ENCODE measurements at regions not wholly inside any gene's neighbourhood (a gene's known extent, or its start where the extent isn't known, plus 50 kb on each side); places are given as distances from the start of the nearest gene placed in this dataset.
A peak's percentile ranks its signal among the peaks of the same experiment; 100 is the strongest.
"Not testable (repeated sequence)": the region's sequence is repeated elsewhere in the genome, so short reads cannot be mapped to it uniquely, and the experiment has no call there.

DNA sequence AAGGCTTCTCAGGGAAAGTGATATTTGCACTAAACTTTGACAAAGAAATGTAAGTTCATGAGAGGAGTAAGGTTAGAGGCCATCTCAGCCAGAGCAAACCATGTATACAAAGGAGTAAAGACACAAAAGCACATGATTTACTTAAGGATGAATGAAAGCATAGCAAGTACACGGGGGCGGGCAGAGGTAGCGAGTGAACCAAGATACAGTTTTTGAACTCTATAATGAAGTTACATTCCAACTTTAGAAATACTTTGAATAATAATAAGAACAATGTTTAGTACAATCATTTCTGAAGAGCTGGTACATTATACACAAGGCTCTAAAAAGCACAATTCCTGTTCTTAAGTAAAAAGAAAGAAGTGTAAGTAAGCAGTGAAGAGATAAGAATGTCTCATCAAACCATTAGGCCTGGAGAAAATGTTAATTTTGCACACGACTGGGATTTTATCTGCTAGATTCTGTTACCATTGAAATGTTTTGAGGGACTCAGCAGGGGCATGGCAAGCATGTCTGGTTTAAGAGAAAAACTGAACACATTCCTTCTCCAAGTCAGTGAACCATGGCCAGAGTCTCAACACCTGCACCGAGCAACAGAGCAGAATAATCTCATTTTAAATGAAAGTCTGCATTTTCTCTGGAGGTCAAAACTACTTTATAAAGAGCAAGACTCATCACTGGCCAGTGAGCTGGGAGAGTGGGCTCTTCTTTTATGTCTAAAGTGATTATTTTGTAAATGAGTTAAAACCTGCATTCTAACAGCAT, 147.6 kb upstream of the TRPM3 start:
- no peak for DNase-seq

DNA sequence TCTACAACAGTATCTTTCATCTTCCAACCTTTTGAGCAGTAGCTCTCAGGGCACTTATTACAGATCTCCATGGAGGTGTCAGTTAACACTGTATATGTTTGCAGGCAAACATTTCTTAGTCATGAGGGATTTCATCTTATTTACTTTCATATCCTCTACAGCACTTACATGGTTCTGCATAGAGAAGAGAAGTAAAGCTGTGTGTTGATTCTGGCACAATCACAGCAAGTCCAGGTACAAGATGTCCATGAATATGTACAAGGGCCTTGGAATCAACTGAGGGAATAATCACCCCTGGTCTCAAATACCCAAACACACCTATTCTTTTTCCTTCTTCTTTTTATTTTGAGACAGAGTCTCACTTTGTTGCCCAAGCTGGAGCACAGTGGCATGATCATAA, 142.0 kb upstream of the TRPM3 start:
- no peak for DNase-seq

DNA sequence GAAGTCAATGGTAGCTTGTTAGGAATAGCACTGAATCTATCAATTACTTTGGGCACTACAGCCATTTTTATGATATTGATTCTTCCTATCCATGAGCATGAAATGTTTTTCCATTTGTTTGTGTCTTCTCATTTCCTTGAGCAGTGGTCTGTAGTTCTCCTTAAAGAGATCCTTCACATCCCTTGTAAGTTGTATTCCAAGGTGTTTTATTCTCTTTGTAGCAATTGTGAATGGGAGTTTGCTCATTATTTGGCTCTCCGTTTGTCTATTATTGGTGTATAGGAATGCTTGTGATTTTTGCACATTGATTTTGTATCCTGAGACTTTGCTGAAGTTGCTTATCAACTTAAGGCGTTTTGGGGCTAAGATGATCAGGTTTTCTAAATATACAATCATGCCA, 139.0 kb upstream of the TRPM3 start:
- DNase-seq = not testable (repeated sequence)

DNA sequence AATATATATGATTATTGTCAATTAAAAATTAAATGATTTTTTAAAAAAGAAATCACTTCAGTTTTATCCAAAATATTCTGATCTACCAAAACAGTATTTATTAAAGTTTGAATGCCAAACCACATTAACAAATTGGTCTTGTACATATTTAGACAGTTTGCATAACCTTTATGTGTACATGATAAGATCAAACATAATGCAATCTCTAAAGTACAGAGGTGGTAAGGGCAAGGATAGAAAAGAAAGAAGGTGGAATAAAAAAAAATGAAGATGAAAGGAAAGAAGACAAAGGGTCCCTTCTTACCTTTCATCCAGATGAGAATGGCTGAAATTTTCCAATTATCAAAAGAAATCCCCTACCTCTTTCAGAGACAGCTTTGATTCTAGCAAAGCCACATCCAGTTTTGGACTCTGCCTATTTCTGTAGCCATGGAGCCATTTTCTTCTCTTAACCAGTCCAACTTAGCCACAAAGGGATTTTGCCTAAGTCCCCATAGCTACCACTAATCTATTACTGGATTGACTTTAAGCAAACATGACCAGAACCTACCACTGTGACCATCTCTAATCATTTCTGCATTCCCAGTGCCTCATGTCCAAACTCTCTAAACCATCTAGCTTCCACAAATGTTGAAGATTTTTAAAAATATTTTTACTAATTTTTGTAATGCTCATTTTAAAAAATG, 133.3 kb upstream of the TRPM3 start:
- no peak for DNase-seq

DNA sequence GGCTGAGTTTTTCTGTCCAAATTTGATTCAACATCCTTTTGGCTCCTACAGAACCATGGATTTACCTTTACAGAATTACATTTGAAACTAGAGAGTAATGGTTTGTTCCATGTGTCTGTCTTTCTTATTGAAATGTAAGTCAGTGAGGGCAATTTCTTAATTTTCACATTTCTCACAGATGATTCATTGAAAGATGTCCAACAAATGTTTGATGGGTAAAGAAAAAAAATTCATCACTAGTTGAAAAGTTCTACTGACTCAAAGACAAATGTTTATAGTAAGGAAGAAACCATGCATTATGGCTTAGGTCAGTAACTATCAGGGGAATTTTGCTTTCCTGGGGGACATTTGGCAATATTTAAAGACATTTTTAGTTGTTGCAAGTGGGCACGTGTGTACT, 131.6 kb upstream of the TRPM3 start:
- DNase-seq = no peak

DNA sequence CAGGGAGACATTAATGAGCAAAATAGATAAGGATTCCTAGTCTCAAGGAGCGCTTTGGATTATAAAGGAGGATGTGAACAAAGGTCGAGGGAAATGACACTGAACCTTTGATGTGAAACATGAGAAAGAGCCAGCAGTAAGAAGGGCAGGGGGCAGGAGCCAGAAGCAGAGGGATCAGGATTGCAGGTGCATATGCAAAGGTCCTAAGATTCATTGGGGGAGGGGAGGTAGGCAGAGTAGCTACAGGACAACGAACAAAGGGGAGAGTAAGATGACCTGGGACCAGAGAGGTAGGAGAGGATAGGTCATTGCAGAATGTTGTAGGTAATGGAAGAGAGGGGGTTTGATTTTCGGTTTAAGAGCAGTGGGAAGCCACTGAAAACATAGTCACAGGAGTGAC, 129.2 kb upstream of the TRPM3 start:
- no peak for DNase-seq

DNA sequence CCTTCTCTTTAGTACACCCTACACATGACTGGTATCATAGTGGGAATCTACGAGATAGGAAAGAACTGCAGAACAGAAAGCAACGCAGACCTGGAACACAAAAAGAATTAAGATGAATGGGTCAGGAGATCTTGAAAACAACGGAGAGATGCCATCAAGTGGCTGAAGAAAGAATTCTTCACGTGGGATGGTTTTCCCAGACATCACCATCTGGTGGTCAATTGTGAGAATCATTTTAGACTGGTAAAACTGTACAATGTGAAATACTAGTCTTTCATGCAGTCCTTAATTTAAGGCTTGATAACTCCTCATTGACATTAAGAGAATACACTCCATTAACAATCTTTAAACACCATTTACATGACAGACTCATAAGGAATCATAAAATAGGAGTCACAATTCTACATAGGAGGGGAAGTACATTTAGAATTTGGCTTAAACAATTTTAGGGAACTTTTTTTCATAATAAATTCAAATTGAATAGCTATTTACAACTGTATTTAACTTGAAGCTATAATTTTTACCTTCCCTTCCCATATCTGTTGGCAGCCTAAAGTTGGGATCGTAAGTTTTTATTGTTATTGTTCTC, 128.4 kb upstream of the TRPM3 start:
- peak in 1 of 2 experiments; percentile 26 for DNase-seq

DNA sequence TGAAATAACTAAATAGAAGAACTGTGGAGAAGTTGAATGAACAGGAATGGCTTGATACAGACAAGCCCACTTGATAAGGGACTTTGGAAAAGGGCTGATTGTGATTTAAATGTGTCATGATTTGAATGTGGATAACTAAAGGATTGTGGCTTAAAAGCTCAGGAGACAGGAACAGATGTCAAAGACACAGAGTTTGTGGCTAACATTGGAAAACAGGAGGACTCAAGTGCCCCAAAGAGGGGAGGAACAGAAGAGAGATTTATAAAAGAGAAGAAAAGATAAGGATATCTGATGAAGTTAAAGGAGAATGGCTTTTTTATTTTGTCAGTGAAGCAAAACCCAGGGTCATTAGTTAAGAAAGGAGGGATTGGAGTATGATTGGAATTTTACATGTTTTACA, 124.2 kb upstream of the TRPM3 start:
- DNase-seq = no peak

DNA sequence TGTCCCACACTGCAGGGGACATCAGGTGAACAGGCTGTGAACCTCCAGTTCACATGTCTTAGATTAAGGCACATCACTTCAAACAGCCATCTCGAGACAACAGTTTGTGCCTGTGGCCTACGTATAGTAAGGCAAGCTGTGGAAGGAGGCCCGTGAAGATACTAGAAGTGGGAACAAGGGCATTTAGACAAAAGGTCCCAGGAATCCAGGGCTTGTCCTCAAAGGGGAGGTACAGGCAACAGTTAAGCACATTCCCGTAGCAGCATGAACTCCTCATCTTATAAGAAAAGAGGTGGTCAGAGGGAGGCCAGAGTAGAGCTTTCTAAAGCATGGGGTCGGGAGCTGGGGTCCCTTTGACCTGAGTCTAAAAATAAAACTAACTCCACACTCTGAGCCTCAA, 122.5 kb upstream of the TRPM3 start:
- DNase-seq = no peak

DNA sequence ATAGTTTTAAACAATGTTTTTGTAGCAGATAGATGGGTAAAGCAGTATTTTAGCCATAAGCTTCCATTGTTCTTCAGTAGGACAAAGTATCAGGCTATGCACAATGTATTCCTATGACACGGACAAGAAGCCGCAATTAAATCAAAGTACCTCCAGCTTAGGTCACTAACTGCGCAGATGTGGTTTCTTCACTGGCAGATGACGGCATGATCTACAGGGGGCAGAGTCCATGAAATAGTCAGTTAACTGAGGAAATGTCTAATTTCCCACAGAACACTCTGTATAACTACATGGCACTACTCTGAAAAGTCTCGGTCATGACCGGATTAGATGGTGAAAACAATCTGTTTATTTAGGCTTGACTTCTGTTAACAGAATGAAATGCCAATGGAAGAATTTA, 120.7 kb upstream of the TRPM3 start:
- DNase-seq = no peak

DNA sequence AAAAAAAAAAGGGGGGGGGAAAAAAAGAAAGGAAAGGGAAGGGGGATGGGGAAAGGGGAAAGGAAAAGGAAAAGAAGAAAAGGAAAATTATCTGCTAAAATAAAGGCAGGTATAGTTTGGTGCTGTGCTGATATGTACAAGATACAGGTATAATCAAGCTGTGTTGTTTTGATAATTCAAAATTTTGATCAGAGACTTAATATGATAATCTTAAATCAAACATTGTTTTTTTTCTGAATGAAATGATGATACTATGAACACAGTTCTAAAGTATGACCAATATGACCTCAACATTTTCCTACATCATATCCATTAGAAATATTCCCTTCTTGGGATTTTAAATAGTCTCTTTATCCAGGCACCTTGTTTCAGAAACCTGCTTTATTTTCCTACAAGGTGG, 115.6 kb upstream of the TRPM3 start:
- no peak for DNase-seq

DNA sequence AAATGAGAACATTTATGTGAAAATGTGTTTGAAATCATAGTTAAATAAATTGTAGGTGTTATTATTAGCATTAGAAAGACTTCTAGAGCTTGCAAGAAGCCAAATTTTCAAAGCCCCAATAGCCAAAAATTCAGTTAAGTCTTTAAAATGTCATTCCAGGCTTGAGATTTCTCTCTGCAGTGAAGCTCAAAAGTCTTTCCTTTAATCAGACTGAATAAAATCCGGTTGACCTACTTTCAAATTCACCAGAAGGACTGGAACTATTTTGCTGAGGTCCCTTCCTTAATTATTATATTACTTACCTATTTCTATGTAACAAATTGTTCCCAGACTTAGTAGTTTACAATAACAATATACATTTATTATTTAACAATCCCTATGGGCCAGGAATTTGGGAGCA, 112.2 kb upstream of the TRPM3 start:
- DNase-seq = no peak

DNA sequence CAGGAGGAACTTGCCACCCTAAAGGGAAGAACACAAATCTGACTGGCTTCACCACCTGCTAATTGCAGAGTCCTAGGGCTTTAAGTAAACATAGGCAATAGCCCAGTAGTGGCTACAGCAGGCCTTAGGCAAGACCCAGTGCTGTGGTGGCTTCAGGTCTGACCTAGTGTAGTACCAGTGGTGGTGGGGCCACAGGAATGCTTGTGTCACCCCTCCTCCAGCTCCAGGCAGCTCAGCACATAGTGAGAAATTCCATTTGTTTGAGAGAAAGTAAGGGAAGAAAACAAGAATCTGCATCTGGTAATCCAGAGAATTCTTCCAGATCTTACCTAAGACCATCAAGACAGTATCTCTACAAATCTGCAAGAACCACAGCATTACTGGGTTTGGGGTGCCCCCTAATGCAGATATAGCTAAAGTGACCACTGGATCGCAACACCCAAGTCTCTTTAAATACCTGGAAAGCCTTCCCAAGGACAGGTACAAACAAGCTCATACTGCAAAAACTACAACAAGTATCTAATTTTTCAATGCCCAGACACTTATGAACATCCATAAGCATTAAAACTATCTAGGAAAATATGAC, 102.6 kb upstream of the TRPM3 start:
- no peak for DNase-seq

DNA sequence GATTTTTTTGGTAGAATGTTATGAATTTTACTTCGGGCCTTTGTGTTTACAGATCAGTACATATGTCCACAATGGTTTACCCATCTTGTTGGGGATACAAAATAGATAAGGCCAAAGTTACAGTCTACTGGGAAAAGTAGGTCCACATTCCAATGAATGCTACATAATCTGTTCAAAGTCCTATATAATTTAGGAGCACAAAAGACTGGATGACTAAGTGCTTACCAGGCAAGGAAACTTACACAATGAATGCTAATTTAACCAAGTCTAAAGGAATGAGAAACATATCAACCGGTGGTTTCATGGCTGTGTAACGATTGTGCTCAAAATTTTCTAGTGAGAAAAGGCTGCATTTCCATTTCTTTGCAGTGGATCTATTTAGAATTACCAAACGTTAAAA, 97.4 kb upstream of the TRPM3 start:
- no peak for DNase-seq

DNA sequence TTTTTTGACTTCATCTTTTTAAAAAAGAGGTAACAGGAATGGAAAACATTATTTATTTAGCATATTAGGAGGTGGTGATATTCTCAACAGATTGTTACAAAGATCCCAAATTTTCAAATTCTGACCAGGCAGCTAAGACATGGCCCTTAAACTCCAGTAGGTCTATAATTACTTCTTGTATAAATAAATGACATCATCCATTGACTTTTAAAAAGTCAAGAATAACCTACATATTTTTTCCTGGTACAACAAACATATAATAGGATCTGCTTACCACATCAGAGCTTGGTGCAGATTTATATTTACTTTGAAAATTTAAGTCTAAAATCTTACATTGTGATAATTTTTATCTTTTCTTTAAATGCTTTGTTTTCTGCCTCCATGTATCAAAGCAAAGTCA, 92.2 kb upstream of the TRPM3 start:
- no peak for DNase-seq

DNA sequence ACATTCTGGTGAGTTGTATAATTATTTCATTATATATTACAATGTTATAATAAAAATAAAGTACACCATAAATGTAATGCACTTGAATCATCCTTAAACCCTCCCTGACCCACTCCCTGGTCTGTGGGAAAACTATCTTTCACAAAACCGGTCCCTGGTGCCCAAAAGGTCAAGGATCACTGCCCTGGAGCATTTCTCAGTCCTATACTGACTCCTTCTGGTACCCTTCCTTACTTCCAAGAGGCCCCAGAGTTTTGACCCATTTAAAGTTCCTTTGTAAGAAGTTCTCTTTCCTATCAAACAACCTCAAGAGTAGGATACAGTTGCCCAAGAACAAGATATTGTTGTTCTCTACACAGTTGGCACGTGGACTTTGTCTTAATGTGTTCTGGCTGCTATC, 88.9 kb upstream of the TRPM3 start:
- no peak for DNase-seq

DNA sequence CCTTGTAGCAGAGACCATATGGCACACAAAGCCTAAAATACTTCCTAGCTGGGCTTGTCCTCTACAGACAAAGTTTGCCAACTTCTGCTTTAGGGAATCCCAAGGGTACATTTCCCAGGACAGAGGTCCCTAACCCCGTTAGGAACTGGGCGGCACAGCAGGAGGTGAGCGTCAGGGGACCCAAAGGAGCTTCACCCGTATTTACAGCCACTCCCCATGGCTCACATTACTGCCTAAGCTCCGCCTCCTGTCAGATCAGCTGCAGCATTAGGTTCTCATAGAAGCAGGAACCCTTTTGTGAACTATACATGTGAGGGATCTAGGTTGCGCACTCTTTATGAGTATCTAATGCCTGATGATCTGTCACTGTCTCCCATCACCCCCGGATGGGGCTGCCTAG, 88.5 kb upstream of the TRPM3 start:
- DNase-seq = no peak

DNA sequence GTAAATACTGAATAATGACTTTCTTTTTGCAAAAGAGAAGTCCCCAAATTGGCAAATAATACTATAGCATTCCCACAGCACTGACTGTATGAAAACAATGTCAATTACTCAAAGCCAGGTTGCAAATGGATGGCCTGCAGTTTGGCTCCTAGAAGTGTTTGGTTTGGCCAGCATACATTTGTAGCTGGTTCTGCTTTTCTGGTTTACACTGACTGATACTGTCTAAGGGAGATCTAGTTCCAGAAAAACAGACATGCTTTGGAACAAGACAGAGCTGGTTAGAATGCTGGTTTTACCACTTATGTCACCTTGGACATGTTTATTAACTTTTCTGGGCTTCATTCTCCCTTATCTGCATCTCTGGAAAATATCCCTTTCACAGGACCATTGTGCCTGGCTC, 81.5 kb upstream of the TRPM3 start:
- no peak for DNase-seq

DNA sequence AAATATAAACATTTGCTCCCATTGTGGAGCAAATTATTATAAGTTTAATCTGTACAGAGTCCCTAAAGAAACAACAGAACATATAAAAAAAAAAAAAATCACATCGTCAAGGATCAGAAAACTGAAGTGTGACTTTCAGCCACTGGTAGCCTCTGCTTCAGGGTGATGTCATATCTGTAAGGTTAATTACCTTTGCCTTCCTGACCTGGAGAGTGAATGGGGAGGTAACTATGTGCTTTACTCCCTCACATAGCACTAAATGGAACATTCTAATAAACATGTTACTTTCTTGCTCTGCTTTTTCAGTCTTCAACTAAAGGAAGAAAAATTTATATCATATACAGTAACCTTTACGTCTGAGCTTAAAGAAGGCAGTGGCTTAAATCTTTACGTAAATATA, 70.3 kb upstream of the TRPM3 start:
- no peak for DNase-seq

DNA sequence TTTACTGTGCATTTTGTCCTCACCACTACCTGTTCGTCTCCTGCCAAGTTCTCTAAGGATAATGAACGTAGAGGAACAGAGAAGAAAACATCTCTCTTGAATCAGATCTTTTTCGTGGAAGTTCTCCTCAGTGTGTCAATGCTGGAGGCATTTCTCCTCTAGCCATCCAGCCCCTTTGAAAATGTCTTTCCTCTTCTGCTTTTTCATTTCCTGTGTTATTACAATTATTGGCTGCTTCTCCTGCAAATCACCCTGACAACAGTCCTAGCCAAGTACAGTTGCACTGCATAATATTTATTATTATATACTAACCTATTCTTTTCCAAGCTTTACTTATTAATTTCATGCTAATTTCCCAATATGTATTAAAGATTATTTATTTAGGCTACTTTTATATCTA, 61.8 kb upstream of the TRPM3 start:
- no peak for DNase-seq

DNA sequence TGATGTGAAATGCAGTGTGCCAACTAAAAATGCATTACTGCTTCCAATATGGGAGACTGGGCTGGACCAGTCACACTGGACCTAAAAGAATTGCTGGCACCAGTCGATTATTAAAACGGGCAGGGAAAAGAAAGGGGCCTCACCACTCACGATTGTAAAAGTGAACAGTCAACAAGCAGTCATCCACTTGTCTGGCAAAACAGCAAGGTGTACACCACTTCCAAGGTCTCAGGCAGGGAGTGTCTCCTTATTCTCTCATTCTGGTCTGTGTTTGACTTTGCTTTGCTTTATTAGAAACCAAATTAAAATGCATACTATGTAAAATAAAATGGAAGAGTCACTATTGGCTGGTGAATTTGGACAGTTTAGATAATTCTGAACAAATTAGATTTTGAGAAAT, 57.8 kb upstream of the TRPM3 start:
- DNase-seq = no peak

DNA sequence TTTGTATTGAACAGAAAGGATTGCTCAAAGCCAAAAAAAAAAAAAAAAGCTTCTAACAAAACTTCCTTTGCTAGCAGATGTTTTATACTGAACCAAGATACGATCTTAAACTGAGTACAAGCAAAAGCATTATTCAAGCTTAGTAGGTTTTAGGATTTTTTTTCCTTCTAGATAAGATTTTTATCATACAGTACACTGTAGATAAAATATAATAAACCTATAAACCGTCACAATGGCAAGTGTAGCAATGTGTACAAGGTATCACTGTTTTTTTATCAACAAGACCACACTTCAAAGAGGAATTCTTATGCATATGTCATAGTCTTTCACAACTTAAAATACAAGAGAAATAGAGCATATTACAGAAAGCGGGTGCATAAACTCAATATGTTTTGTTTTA, 56.5 kb upstream of the TRPM3 start:
- no peak for DNase-seq

DNA sequence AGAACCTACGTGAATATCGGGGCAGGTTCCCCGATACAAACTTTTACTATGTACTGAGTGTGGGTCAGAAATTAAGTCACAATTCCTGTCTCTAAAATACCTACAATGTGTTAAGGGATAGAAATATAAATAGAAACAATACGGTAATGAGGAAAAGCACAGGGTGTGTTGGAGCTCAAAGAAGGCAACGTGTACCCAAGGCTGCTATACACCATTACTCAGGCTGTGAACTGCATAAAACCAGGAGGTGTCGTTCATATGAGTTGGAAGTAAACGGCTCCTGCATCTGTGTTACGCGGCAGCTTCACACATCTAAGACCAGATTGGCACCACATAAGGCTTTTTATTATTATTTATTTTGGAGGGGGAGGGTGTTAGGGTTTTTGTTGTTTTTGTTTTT, 50.1 kb upstream of the TRPM3 start:
- DNase-seq = no peak
